ENCODE measurements at regions not wholly inside any gene's neighbourhood (a gene's known extent, or its start where the extent isn't known, plus 50 kb on each side); places are given as distances from the start of the nearest gene placed in this dataset.

DNA sequence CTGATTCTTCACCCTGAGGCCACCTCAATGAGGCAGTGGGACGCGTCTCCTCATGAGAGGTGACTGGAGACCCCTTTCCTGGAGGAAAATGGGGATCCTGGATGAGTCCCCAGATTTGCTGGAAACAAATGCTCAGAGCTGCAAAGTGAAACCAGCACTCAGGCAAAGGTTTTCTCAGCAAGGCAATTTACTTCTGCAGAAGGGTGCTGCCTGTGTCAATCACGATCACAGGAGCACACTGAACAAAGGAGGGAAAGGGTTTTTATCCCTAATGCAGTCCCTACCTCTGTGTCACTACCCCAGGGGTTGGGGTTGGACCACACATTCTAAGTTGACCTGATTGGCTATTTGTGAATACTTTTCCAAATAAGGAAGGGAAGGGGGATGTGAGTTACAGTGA, 69.9 kb upstream of the CDK20 start:
- no peak for DNase-seq (ENCODE audit: low spot score)
- in situ Hi-C loops (cut with MboI; ENCODE audit: low sequenced_read_pairs, unreplicated experiment): no loop called here
- TF ChIP-seq, protein P1, sequence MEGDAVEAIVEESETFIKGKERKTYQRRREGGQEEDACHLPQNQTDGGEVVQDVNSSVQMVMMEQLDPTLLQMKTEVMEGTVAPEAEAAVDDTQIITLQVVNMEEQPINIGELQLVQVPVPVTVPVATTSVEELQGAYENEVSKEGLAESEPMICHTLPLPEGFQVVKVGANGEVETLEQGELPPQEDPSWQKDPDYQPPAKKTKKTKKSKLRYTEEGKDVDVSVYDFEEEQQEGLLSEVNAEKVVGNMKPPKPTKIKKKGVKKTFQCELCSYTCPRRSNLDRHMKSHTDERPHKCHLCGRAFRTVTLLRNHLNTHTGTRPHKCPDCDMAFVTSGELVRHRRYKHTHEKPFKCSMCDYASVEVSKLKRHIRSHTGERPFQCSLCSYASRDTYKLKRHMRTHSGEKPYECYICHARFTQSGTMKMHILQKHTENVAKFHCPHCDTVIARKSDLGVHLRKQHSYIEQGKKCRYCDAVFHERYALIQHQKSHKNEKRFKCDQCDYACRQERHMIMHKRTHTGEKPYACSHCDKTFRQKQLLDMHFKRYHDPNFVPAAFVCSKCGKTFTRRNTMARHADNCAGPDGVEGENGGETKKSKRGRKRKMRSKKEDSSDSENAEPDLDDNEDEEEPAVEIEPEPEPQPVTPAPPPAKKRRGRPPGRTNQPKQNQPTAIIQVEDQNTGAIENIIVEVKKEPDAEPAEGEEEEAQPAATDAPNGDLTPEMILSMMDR (IDR thresholded peaks at IDR 0.05; ENCODE audit: borderline replicate concordance, control extremely low read depth, extremely low read depth, insufficient read depth, missing control alignments): no peak

DNA sequence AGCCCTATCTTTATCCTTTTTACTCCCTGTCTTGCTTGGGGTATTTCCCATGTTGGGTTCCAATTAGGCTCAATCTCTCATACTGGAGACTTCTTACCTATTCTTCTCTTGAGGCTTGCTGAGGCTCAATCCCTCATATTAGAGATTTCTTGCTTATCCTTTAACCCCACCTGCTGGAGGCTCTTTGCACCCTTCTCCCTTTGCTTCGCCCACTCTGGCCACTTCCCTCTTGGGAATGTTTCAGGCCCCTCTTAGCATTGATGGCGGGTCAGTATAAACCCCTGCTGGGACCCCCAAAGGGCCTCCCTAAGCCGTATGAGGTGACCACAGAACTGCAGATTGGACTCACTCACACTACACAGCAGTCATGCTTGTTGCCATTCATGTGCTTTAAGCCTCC, 69.3 kb upstream of the CDK20 start:
- TF ChIP-seq, protein P1 (IDR thresholded peaks at IDR 0.05; ENCODE audit: borderline replicate concordance, control extremely low read depth, extremely low read depth, insufficient read depth, missing control alignments): no peak
- DNase-seq (ENCODE audit: low spot score): no peak
- in situ Hi-C loops (cut with MboI; ENCODE audit: low sequenced_read_pairs, unreplicated experiment): no loop called here

DNA sequence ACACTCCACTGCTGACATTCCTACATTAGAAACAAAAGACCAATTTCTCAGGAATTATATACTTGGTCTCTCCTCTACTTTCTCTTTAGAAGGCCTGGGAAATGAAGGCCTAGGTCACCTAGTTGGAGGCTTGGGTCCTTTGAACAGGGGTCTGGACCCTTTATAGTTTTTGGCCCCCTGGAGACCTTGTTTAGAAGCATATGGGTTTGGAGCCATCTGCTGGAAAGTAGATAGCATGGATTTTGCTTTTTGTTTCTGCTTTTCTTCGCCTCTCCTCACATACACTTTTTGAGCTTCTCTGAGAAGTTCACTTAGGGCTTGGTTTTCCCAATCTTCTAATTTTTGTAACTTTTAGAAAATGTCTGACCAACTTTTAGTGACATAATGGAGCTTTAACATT, 67.1 kb upstream of the CDK20 start:
- in situ Hi-C loops (cut with MboI; ENCODE audit: low sequenced_read_pairs, unreplicated experiment): no loop called here
- TF ChIP-seq, protein P1 (IDR thresholded peaks at IDR 0.05; ENCODE audit: borderline replicate concordance, control extremely low read depth, extremely low read depth, insufficient read depth, missing control alignments): peak; percentile 13
- DNase-seq (ENCODE audit: low spot score): no peak

DNA sequence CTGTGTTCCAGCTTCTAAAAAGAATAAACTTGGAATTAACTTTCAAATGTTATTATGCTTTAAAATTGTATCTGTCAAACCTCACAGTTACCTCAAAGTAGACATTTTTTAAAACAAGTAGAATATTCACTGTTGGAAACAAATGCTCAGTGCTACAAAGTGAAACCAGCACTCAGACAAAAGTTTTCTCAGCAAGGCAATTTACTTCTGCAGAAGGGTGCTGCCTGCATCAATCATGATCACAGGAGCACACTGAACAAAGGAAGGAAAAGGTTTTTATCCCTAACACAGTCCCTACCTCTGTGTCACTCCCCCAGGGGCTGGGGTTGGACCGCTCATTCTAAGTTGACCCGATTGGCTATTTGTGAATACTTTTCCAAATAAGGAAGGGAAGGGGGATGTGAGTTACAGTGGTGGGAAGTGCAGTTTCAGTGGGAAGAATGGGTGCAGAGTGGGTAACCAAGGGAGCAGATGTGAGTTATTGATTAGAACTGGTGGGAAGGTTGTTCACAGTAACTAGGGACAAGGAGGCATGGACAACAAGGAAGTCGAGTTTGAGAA, 63.0 kb upstream of the CDK20 start:
- DNase-seq (ENCODE audit: low spot score): no peak
- in situ Hi-C loops (cut with MboI; ENCODE audit: low sequenced_read_pairs, unreplicated experiment): no loop called here
- TF ChIP-seq, protein P1 (IDR thresholded peaks at IDR 0.05; ENCODE audit: borderline replicate concordance, control extremely low read depth, extremely low read depth, insufficient read depth, missing control alignments): no peak

DNA sequence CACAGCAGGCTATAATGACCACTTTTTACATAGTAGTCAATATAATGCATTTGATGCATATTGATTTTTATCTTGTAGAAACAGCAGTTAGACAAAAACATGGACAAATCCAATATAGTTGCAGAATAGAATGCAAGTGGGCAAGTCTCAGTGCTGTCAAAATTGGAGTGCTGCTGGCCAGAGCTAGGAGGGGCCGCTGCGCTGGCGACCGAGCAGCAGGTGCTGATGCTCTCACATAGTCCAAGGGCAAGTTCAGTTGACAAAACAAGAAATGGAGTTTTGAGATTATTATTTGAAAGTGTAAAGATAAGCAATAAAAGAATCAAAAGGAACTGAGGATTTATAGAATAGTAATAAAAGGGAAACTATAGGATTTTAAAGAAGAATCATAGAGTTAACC, 60.6 kb upstream of the CDK20 start:
- DNase-seq (ENCODE audit: low spot score): no peak
- TF ChIP-seq, protein P1 (IDR thresholded peaks at IDR 0.05; ENCODE audit: borderline replicate concordance, control extremely low read depth, extremely low read depth, insufficient read depth, missing control alignments): no peak
- in situ Hi-C loops (cut with MboI; ENCODE audit: low sequenced_read_pairs, unreplicated experiment): no loop called here

DNA sequence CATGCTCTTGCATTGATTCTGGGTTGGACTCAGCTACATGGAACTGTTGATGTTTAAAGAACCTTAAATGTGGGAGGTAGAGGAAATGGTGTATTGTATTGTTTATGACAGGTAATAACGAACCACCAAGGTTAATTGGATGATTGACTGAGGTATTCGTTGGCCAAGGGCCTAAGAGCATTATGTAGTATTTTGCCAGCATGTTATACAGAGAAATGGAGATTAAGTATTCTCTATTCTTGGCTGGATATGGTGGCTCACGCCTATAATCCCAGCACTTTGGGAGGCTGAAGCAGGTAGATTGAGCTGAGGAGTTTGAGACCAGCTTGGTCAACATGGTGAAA, 59.0 kb upstream of the CDK20 start:
- TF ChIP-seq, protein P1 (IDR thresholded peaks at IDR 0.05; ENCODE audit: borderline replicate concordance, control extremely low read depth, extremely low read depth, insufficient read depth, missing control alignments): no peak
- in situ Hi-C loops (cut with MboI; ENCODE audit: low sequenced_read_pairs, unreplicated experiment): no loop called here
- no peak for DNase-seq (ENCODE audit: low spot score)

DNA sequence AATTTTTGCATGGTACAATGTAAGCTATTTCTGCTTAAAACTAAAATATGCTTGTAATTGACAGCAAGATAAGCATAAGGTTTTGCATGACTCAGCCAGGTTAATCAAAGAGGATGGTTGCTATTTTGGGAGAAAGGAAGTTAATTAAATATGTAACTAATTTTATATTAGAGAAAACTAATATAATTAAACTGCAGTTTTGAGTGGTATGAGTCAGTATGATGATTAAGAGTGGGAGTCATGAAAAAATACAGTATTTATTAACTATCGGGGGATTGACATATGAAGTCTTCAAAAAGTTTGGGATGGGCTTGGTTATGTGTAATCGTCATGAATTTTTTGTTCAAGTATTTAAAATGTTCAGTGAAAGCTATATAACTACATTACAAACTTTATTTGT, 54.0 kb upstream of the CDK20 start:
- TF ChIP-seq, protein P1 (IDR thresholded peaks at IDR 0.05; ENCODE audit: borderline replicate concordance, control extremely low read depth, extremely low read depth, insufficient read depth, missing control alignments): no peak
- DNase-seq (ENCODE audit: low spot score): no peak
- in situ Hi-C loops (cut with MboI; ENCODE audit: low sequenced_read_pairs, unreplicated experiment): no loop called here
